ENCODE measurements at regions not wholly inside any gene's neighbourhood (a gene's known extent, or its start where the extent isn't known, plus 50 kb on each side); places are given as distances from the start of the nearest gene placed in this dataset.

GRCh38 chr6:14770040-14770439 is 475.8 kb upstream of the JARID2 start:
- no peak for DNase-seq
- Histone ChIP-seq H3F3A (replicated peaks; ENCODE audit: insufficient read depth) (no peaks in the 10 kb centered on the region), H3K4me2 (no peak overlapping the region), H3K9me3 (no peaks in the 10 kb centered on the region), H4K20me1 (ENCODE audit: insufficient read depth) (no peaks in the 10 kb centered on the region), H3K27ac (ENCODE audit: low read depth in 2 of 2, low read length in 1 of 2) (no peak overlapping the region), H3K9ac (no peak overlapping the region), H2AFZ (ENCODE audit: low read depth) (no peak overlapping the region), H3K4me1 (ENCODE audit: control insufficient read depth in 1 of 2, insufficient read depth in 2 of 2, low read depth in 1 of 2, low read length in 1 of 2) (no peaks in the 10 kb centered on the region), H3K27me3 (ENCODE audit: insufficient read depth) (no peaks in the 10 kb centered on the region), H3K79me2 (ENCODE audit: insufficient read depth) (no peaks in the 10 kb centered on the region), H3K9me2 (no peaks in the 10 kb centered on the region), H3K4me3 (ENCODE audit: low read depth in 2 of 2, low read length in 1 of 2) (no peak overlapping the region), H3K36me3 (replicated peaks in 1 of 2; ENCODE audit: control insufficient read depth in 1 of 2, insufficient read depth in 2 of 2, low read length in 1 of 2) (no peaks in the 10 kb centered on the region)
- 54% methylated on average over 3 of the region's 3 CpGs for WGBS (ENCODE audit: low lambda C conversion rate)
- ChIA-PET CTCF (no interaction called here), POLR2A (no interaction called here)
- TF ChIP-seq NFIC (IDR thresholded peaks at IDR 0.05; ENCODE audit: borderline replicate concordance) (no peak), RAD21 (IDR thresholded peaks at IDR 0.05; ENCODE audit: low read length) (no peak), MXI1 (IDR thresholded peaks at IDR 0.05; ENCODE audit: low read depth, low read length) (no peak)
- TF ChIP-seq, protein P1, sequence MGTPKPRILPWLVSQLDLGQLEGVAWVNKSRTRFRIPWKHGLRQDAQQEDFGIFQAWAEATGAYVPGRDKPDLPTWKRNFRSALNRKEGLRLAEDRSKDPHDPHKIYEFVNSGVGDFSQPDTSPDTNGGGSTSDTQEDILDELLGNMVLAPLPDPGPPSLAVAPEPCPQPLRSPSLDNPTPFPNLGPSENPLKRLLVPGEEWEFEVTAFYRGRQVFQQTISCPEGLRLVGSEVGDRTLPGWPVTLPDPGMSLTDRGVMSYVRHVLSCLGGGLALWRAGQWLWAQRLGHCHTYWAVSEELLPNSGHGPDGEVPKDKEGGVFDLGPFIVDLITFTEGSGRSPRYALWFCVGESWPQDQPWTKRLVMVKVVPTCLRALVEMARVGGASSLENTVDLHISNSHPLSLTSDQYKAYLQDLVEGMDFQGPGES (IDR thresholded peaks at IDR 0.05; ENCODE audit: low read depth, low read length), result no peak
- TF ChIP-seq, protein P2, sequence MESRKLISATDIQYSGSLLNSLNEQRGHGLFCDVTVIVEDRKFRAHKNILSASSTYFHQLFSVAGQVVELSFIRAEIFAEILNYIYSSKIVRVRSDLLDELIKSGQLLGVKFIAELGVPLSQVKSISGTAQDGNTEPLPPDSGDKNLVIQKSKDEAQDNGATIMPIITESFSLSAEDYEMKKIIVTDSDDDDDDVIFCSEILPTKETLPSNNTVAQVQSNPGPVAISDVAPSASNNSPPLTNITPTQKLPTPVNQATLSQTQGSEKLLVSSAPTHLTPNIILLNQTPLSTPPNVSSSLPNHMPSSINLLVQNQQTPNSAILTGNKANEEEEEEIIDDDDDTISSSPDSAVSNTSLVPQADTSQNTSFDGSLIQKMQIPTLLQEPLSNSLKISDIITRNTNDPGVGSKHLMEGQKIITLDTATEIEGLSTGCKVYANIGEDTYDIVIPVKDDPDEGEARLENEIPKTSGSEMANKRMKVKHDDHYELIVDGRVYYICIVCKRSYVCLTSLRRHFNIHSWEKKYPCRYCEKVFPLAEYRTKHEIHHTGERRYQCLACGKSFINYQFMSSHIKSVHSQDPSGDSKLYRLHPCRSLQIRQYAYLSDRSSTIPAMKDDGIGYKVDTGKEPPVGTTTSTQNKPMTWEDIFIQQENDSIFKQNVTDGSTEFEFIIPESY (IDR thresholded peaks at IDR 0.05; ENCODE audit: borderline replicate concordance, low read depth), result no peak

DNA sequence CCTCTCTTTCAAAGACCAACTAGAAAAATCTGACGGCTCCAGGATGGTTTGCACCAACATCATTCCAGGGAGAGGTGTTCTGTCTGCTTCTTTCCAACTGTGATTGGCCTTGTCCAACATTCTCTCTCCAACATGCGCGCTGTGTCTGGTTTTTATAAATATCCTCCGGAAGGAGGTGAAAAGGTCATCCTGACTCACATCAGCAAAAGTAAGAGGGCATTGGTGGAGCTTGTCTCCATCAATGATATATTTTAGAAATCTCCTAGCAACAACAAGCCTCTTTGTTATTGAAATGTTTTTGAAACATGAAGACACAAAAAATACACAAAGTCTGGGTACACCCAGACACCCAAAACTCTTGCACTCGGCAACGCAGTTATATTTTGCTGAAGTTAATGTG is 475.3 kb upstream of the JARID2 start:
- 75% methylated on average over 6 of the region's 6 CpGs for WGBS (ENCODE audit: low lambda C conversion rate)
- CTCF ChIA-PET, result no interaction called here
- no peaks in the 10 kb centered on the region for H4K20me1 ChIP-seq (ENCODE audit: insufficient read depth)
- no peak overlapping the region for H3K9ac ChIP-seq
- TF ChIP-seq EZH2phosphoT487 (IDR thresholded peaks at IDR 0.05; ENCODE audit: borderline replicate concordance, low read depth) (no peak), FOSL2 (IDR thresholded peaks at IDR 0.05; ENCODE audit: borderline replicate concordance, low read depth) (no peak), RFX5 (IDR thresholded peaks at IDR 0.05; ENCODE audit: low read length) (no peak), TEAD4 (IDR thresholded peaks at IDR 0.05; ENCODE audit: borderline replicate concordance, insufficient read depth) (no peak)
- H3K27ac ChIP-seq (ENCODE audit: low read depth in 2 of 2, low read length in 1 of 2), result no peak overlapping the region
- H3K4me3 ChIP-seq (ENCODE audit: low read depth in 2 of 2, low read length in 1 of 2), result no peak overlapping the region
- DNase-seq, result no peak
- H3K79me2 ChIP-seq (ENCODE audit: insufficient read depth), result no peaks in the 10 kb centered on the region
- H3K4me1 ChIP-seq (ENCODE audit: control insufficient read depth in 1 of 2, insufficient read depth in 2 of 2, low read depth in 1 of 2, low read length in 1 of 2), result no peaks in the 10 kb centered on the region
- POLR2A ChIA-PET, result no interaction called here
- no peaks in the 10 kb centered on the region for H3K36me3 ChIP-seq (replicated peaks in 1 of 2; ENCODE audit: control insufficient read depth in 1 of 2, insufficient read depth in 2 of 2, low read length in 1 of 2)
- no peaks in the 10 kb centered on the region for H3F3A ChIP-seq (replicated peaks; ENCODE audit: insufficient read depth)
- H2AFZ ChIP-seq (ENCODE audit: low read depth), result no peak overlapping the region
- H3K9me3 ChIP-seq, result no peaks in the 10 kb centered on the region
- H3K9me2 ChIP-seq, result no peaks in the 10 kb centered on the region
- H3K4me2 ChIP-seq, result no peak overlapping the region
- no peaks in the 10 kb centered on the region for H3K27me3 ChIP-seq (ENCODE audit: insufficient read depth)

GRCh38 chr6:14771016-14771415 is 474.9 kb upstream of the JARID2 start:
- H3K9ac ChIP-seq, result no peak overlapping the region
- no peak overlapping the region for H2AFZ ChIP-seq (ENCODE audit: low read depth)
- H3K27ac ChIP-seq (ENCODE audit: low read depth in 2 of 2, low read length in 1 of 2), result no peak overlapping the region
- H3K4me2 ChIP-seq, result no peak overlapping the region
- ChIA-PET POLR2A (no interaction called here), CTCF (no interaction called here)
- H3K79me2 ChIP-seq (ENCODE audit: insufficient read depth), result no peaks in the 10 kb centered on the region
- TF ChIP-seq, protein P3, sequence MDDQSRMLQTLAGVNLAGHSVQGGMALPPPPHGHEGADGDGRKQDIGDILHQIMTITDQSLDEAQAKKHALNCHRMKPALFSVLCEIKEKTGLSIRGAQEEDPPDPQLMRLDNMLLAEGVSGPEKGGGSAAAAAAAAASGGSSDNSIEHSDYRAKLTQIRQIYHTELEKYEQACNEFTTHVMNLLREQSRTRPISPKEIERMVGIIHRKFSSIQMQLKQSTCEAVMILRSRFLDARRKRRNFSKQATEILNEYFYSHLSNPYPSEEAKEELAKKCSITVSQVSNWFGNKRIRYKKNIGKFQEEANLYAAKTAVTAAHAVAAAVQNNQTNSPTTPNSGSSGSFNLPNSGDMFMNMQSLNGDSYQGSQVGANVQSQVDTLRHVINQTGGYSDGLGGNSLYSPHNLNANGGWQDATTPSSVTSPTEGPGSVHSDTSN (IDR thresholded peaks at IDR 0.05), result no peak
- TF ChIP-seq RAD21 (IDR thresholded peaks at IDR 0.05; ENCODE audit: low read length) (no peak), MXI1 (IDR thresholded peaks at IDR 0.05; ENCODE audit: low read depth, low read length) (no peak)
- H3K36me3 ChIP-seq (replicated peaks in 1 of 2; ENCODE audit: control insufficient read depth in 1 of 2, insufficient read depth in 2 of 2, low read length in 1 of 2), result no peaks in the 10 kb centered on the region
- H3K4me1 ChIP-seq (ENCODE audit: control insufficient read depth in 1 of 2, insufficient read depth in 2 of 2, low read depth in 1 of 2, low read length in 1 of 2), result no peaks in the 10 kb centered on the region
- 37% methylated on average over 3 of the region's 3 CpGs for WGBS (ENCODE audit: low lambda C conversion rate)
- no peaks in the 10 kb centered on the region for H3F3A ChIP-seq (replicated peaks; ENCODE audit: insufficient read depth)
- no peak for DNase-seq
- H3K9me2 ChIP-seq, result no peaks in the 10 kb centered on the region
- H3K27me3 ChIP-seq (ENCODE audit: insufficient read depth), result no peaks in the 10 kb centered on the region
- no peaks in the 10 kb centered on the region for H3K9me3 ChIP-seq
- no peak overlapping the region for H3K4me3 ChIP-seq (ENCODE audit: low read depth in 2 of 2, low read length in 1 of 2)
- H4K20me1 ChIP-seq (ENCODE audit: insufficient read depth), result no peaks in the 10 kb centered on the region

All from SK-N-SH (cell line).